HEK293 (cell line): ENCODE measurements at regions not wholly inside any gene's neighbourhood (a gene's known extent, or its start where the extent isn't known, plus 50 kb on each side); places are given as distances from the start of the nearest gene placed in this dataset.
"Not testable (repeated sequence)": the region's sequence is repeated elsewhere in the genome, so short reads cannot be mapped to it uniquely, and the experiment has no call there.

Experiments used
- CTCF ChIA-PET: fragments of 350-600 bp; formaldehyde crosslinking; extraction: SDS; loops from one replicate; lab custom pipeline; 2021; ENCODE audit warnings: antibody characterized with exemption; lab: Yijun Ruan, JAX
- POLR2A ChIA-PET: fragments of 300-600 bp; formaldehyde crosslinking; extraction: SDS; loops from one replicate; lab custom pipeline; 2020; ENCODE audit warnings: antibody characterized with exemption, inconsistent platforms; lab: Yijun Ruan, JAX
- H3K27ac ChIP-seq: fragments of 200-500 bp; sonication (Bioruptor generic); 2 replicates; pipeline ENCODE4 v1.5.1; 2014; ENCODE audit warnings: low read depth, low read length, control low read depth, inconsistent platforms; ENCODE audit errors: extremely low read depth
- H3K36me3 ChIP-seq, 2 experiments: fragments of 200-500 bp in 1 of 2; sonication (Bioruptor generic) in 1 of 2; 1 replicate in 1 of 2; 2 replicates in 1 of 2; pipeline ENCODE4 v1.5.1; 2014 to 2017; ENCODE audit warnings: inconsistent platforms in 2 of 2, low read length in 2 of 2; ENCODE audit not compliant: control insufficient read depth in 2 of 2, insufficient read depth in 1 of 2
- H3K4me1 ChIP-seq: fragments of 200-500 bp; sonication (Bioruptor generic); 2 replicates; pipeline ENCODE4 v1.5.1; 2014; ENCODE audit warnings: mild to moderate bottlenecking, low read length, inconsistent platforms; ENCODE audit not compliant: control insufficient read depth, insufficient read depth
- H3K4me3 ChIP-seq: 2 replicates; pipeline ENCODE4 v1.5.1; 2011; ENCODE audit warnings: low read depth, mild to moderate bottlenecking, control low read depth, low read length, moderate library complexity
- H3K9me3 ChIP-seq: fragments of 200-500 bp; sonication (Bioruptor generic); 2 replicates; pipeline ENCODE4 v1.5.1; 2014; ENCODE audit warnings: low read depth, low read length, inconsistent platforms; ENCODE audit not compliant: control insufficient read depth, insufficient read depth
- KLF7 ChIP-seq: fragments of 450-650 bp; formaldehyde crosslinking; IDR thresholded peaks from 2 replicates; pipeline ENCODE4 v1.5.1; 2016; ENCODE audit warnings: missing biosample characterization, missing genetic modification characterization, borderline replicate concordance
- PRDM1 ChIP-seq: fragments of 450-650 bp; formaldehyde crosslinking; IDR thresholded peaks from 2 replicates; pipeline ENCODE4; 2016; ENCODE audit warnings: missing biosample characterization, missing genetic modification characterization
- RBAK ChIP-seq: fragments of 450-650 bp; formaldehyde crosslinking; IDR thresholded peaks from 2 replicates; pipeline ENCODE4 v1.5.1; 2016; ENCODE audit warnings: missing biosample characterization, missing genetic modification characterization
- SP3 ChIP-seq: fragments of 450-650 bp; formaldehyde crosslinking; IDR thresholded peaks from 2 replicates; pipeline ENCODE4 v1.5.1; 2016; ENCODE audit warnings: missing biosample characterization, missing genetic modification characterization
- ZBTB17 ChIP-seq: fragments of 450-650 bp; formaldehyde crosslinking; IDR thresholded peaks from 2 replicates; pipeline ENCODE4 v1.5.1; 2016; ENCODE audit warnings: missing biosample characterization, missing genetic modification characterization
- ZNF146 ChIP-seq: fragments of 450-650 bp; formaldehyde crosslinking; IDR thresholded peaks from 2 replicates; pipeline ENCODE4 v1.5.1; 2016; ENCODE audit warnings: missing biosample characterization, missing genetic modification characterization
- ZNF214 ChIP-seq: fragments of 450-650 bp; formaldehyde crosslinking; IDR thresholded peaks from 2 replicates; pipeline ENCODE4 v1.5.1; 2017; ENCODE audit warnings: missing biosample characterization, mild to moderate bottlenecking, missing genetic modification characterization, borderline replicate concordance
- ZNF223 ChIP-seq: fragments of 450-650 bp; formaldehyde crosslinking; IDR thresholded peaks from 2 replicates; pipeline ENCODE4 v1.5.1; 2016; ENCODE audit warnings: missing biosample characterization, missing genetic modification characterization
- ZNF558 ChIP-seq: fragments of 450-650 bp; formaldehyde crosslinking; IDR thresholded peaks from 2 replicates; pipeline ENCODE4 v1.5.1; 2016; ENCODE audit warnings: missing biosample characterization, missing genetic modification characterization
- ZNF654 ChIP-seq: fragments of 450-650 bp; formaldehyde crosslinking; IDR thresholded peaks from 2 replicates; pipeline ENCODE4 v1.5.1; 2016; ENCODE audit warnings: low read depth, missing biosample characterization, missing genetic modification characterization
- ZNF707 ChIP-seq: fragments of 450-650 bp; formaldehyde crosslinking; IDR thresholded peaks from 2 replicates; pipeline ENCODE4 v1.5.1; 2016; ENCODE audit warnings: missing biosample characterization, missing genetic modification characterization
- TF ChIP-seq, protein P1 (sequence below): fragments of 450-650 bp; formaldehyde crosslinking; IDR thresholded peaks from 2 replicates; pipeline ENCODE4 v1.5.1; 2017; ENCODE audit warnings: missing biosample characterization, missing genetic modification characterization
- TF ChIP-seq, protein P2 (sequence below): fragments of 450-650 bp; formaldehyde crosslinking; IDR thresholded peaks from 2 replicates; pipeline ENCODE4 v1.5.1; 2016; ENCODE audit warnings: missing biosample characterization, missing genetic modification characterization
- TF ChIP-seq, protein P3 (sequence below): fragments of 450-650 bp; formaldehyde crosslinking; IDR thresholded peaks from 2 replicates; pipeline ENCODE4 v1.5.1; 2016; ENCODE audit warnings: missing biosample characterization, missing genetic modification characterization
- TF ChIP-seq, protein P4 (sequence below): fragments of 450-650 bp; formaldehyde crosslinking; IDR thresholded peaks from 2 replicates; pipeline ENCODE4 v1.5.1; 2016; ENCODE audit warnings: missing biosample characterization, missing genetic modification characterization
- TF ChIP-seq, protein P5 (sequence below): fragments of 450-650 bp; formaldehyde crosslinking; IDR thresholded peaks from 2 replicates; pipeline ENCODE4 v1.5.1; 2016; ENCODE audit warnings: missing biosample characterization, missing genetic modification characterization

DNA sequence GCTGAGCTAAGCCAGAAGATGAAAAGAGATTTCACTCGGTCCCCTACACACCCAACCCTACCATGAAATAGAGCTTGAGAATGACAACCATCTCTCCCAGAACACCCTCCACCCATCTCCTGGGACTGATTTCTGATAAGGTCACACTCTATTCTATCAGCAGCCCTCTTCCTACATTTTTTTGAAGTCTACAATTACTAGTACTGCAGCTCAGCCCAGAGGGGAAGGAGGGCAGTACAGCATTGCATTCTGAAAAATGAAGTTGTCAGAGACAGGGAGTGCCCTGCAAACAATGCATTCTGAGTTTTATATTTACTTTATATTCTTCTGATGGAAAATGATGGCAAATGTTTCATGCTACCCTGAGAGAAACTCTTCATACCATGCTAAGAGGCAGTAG, 318.5 kb downstream of the BCAT1 start:
- Histone ChIP-seq H3K4me3 (no peak overlapping the region), H3K9me3 (no peaks in the 10 kb centered on the region)
- ChIA-PET CTCF (interaction anchor here (0.6 kb wide), 1 partner anchor 160 kb away, joined by 3 read pairs; no protein-coding TSS in a partner anchor), POLR2A (no interaction called here)
- no peak for TF ChIP-seq KLF7 (tag by site-specific recombination)
- TF ChIP-seq, protein P1, sequence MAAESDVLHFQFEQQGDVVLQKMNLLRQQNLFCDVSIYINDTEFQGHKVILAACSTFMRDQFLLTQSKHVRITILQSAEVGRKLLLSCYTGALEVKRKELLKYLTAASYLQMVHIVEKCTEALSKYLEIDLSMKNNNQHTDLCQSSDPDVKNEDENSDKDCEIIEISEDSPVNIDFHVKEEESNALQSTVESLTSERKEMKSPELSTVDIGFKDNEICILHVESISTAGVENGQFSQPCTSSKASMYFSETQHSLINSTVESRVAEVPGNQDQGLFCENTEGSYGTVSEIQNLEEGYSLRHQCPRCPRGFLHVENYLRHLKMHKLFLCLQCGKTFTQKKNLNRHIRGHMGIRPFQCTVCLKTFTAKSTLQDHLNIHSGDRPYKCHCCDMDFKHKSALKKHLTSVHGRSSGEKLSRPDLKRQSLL: no peak
- TF ChIP-seq, protein P2, sequence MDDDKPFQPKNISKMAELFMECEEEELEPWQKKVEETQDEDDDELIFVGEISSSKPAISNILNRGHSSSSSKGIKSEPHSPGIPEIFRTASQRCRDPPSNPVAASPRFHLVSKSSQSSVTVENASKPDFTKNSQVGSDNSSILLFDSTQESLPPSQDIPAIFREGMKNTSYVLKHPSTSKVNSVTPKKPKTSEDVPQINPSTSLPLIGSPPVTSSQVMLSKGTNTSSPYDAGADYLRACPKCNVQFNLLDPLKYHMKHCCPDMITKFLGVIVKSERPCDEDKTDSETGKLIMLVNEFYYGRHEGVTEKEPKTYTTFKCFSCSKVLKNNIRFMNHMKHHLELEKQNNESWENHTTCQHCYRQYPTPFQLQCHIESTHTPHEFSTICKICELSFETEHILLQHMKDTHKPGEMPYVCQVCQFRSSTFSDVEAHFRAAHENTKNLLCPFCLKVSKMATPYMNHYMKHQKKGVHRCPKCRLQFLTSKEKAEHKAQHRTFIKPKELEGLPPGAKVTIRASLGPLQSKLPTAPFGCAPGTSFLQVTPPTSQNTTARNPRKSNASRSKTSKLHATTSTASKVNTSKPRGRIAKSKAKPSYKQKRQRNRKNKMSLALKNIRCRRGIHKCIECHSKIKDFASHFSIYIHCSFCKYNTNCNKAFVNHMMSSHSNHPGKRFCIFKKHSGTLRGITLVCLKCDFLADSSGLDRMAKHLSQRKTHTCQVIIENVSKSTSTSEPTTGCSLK: no peak
- TF ChIP-seq SP3 (tag by site-specific recombination): no peak
- no peak for TF ChIP-seq ZNF654 (tag by site-specific recombination)
- TF ChIP-seq, all 188 proteins: peak for 0
- Histone ChIP-seq H3K36me3 (no peaks in the 10 kb centered on the region), H3K4me1 (no peaks in the 10 kb centered on the region), H3K27ac (no peak overlapping the region)

DNA sequence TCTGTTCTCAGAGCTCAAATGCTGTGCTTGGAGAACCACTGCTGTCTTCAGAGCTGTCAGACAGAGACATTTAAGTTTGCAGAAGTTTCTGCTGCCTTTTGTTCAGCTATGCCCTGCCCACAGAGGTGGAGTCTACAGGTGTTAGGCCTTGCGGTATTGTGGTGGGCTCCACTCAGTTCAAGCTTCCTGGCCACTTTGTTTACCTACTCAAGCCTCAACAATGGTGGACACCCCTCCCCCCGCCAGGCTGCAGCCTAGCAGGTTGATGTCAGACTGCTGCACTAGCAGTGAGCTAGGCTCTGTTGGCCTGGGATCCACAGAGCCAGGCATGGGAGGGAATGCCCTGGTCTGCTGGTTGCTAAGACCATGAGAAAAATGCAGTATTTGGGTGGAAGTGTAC, 323.8 kb downstream of the BCAT1 start:
- POLR2A ChIA-PET: no interaction called here
- H3K4me3 ChIP-seq: no peak overlapping the region

DNA sequence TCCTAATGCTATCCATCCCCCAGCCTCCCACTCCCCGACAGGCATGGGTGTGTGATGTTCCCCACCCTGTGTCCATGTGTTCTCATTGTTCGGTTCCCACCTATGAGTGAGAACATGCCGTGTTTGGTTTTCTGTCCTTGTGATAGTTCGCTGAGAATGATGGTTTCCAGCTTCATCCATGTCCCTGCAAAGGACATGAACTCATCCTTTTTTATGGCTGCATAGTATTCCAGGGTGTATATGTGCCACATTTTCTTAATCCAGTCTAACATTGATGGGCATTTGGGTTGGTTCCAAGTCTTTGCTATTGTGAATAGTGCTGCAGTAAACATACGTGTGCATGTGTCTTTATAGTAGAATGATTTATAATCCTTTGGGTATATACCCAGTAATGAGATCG, 328.9 kb downstream of the BCAT1 start:
- CTCF ChIA-PET, H3K9me3 ChIP-seq, H3K27ac ChIP-seq, H3K4me3 ChIP-seq, H3K36me3 ChIP-seq, H3K4me1 ChIP-seq, POLR2A ChIA-PET: not testable (repeated sequence)
- TF ChIP-seq ZNF146 (tag by site-specific recombination): peak; percentile 84
- TF ChIP-seq, protein P3, sequence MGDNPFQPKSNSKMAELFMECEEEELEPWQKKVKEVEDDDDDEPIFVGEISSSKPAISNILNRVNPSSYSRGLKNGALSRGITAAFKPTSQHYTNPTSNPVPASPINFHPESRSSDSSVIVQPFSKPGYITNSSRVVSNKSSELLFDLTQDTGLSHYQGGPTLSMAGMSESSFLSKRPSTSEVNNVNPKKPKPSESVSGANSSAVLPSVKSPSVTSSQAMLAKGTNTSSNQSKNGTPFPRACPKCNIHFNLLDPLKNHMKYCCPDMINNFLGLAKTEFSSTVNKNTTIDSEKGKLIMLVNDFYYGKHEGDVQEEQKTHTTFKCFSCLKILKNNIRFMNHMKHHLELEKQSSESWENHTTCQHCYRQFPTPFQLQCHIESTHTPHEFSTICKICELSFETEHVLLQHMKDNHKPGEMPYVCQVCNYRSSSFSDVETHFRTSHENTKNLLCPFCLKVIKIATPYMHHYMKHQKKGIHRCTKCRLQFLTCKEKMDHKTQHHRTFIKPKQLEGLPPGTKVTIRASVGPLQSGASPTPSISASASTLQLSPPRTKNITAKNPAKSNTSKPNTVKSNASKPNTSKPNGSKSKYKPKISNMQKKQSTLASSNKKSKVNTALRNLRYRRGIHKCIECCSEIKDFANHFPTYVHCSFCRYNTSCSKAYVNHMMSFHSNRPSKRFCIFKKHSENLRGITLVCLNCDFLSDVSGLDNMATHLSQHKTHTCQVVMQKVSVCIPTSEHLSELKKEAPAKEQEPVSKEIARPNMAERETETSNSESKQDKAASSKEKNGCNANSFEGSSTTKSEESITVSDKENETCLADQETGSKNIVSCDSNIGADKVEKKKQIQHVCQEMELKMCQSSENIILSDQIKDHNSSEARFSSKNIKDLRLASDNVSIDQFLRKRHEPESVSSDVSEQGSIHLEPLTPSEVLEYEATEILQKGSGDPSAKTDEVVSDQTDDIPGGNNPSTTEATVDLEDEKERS (tag by site-specific recombination): 0 out of 2 replicates have a peak, but pooled peaks have one; percentile 62

More for the DNA sequence above, 323.8 kb downstream of the BCAT1 start:
- Histone ChIP-seq H3K4me1 (no peaks in the 10 kb centered on the region), H3K9me3 (no peaks in the 10 kb centered on the region), H3K36me3 (no peaks in the 10 kb centered on the region), H3K27ac (no peak overlapping the region)
- TF ChIP-seq ZNF707 (tag by site-specific recombination) (no peak), ZBTB17 (no peak), ZNF223 (no peak), RBAK (tag by site-specific recombination) (no peak), ZNF558 (tag by site-specific recombination) (no peak), PRDM1 (tag by site-specific recombination) (no peak), ZNF214 (tag by site-specific recombination) (no peak)
- TF ChIP-seq, protein P4, sequence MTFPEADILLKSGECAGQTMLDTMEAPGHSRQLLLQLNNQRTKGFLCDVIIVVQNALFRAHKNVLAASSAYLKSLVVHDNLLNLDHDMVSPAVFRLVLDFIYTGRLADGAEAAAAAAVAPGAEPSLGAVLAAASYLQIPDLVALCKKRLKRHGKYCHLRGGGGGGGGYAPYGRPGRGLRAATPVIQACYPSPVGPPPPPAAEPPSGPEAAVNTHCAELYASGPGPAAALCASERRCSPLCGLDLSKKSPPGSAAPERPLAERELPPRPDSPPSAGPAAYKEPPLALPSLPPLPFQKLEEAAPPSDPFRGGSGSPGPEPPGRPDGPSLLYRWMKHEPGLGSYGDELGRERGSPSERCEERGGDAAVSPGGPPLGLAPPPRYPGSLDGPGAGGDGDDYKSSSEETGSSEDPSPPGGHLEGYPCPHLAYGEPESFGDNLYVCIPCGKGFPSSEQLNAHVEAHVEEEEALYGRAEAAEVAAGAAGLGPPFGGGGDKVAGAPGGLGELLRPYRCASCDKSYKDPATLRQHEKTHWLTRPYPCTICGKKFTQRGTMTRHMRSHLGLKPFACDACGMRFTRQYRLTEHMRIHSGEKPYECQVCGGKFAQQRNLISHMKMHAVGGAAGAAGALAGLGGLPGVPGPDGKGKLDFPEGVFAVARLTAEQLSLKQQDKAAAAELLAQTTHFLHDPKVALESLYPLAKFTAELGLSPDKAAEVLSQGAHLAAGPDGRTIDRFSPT (tag by site-specific recombination): no peak
- TF ChIP-seq, protein P5, sequence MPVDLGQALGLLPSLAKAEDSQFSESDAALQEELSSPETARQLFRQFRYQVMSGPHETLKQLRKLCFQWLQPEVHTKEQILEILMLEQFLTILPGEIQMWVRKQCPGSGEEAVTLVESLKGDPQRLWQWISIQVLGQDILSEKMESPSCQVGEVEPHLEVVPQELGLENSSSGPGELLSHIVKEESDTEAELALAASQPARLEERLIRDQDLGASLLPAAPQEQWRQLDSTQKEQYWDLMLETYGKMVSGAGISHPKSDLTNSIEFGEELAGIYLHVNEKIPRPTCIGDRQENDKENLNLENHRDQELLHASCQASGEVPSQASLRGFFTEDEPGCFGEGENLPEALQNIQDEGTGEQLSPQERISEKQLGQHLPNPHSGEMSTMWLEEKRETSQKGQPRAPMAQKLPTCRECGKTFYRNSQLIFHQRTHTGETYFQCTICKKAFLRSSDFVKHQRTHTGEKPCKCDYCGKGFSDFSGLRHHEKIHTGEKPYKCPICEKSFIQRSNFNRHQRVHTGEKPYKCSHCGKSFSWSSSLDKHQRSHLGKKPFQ (tag by site-specific recombination): no peak
- CTCF ChIA-PET: no interaction called here
